HCT116 (cell line): ENCODE measurements at regions not wholly inside any gene's neighbourhood (a gene's known extent, or its start where the extent isn't known, plus 50 kb on each side); places are given as distances from the start of the nearest gene placed in this dataset.

ENCODE experiments used
- ATAC-seq: fragments of 200-7000 bp; cut with Tn5 transposase; 2 replicates; pipeline ENCODE4 v1.9.1; 2020; ENCODE audit warnings: mild to moderate bottlenecking, moderate library complexity
- BruUV-seq: library from RNA; stranded (reverse); fragments of 400-500 nt; replicated peaks from 2 replicates; lab custom pipeline; 2021; lab: Mats Ljungman, UMichigan
- CTCF ChIA-PET: fragments of 300-600 bp; sonication (Branson Sonifier 250); formaldehyde crosslinking; loops from one replicate; lab custom pipeline; 2021; ENCODE audit warnings: antibody characterized with exemption; lab: Charles Lee
- POLR2A ChIA-PET: fragments of 300-600, 350-600 bp; sonication (Branson Sonifier 250); formaldehyde crosslinking; loops from one replicate; lab custom pipeline; 2021; ENCODE audit warnings: antibody characterized with exemption; lab: Charles Lee
- RAD21 ChIA-PET, 2 experiments: fragments of 300-600 bp; sonication (Branson Sonifier 250); formaldehyde crosslinking; loops; one replicate each; lab custom pipeline; 2023; ENCODE audit warnings: low total read pairs in 2 of 2; ENCODE audit not compliant: uncharacterized antibody in 2 of 2, unreplicated experiment in 2 of 2, low non-redundant PET in 1 of 2; lab: Charles Lee
- DNase-seq: peaks from one replicate; pipeline ENCODE4 v3.0.0-alpha.2; 2010; ENCODE audit warnings: low read depth, low spot score
- H2AFZ ChIP-seq: fragments of 200-600 bp; shearing (Covaris generic), sonication (generic); 2 replicates; pipeline ENCODE4 v1.6.1; 2017; ENCODE audit warnings: low read depth, mixed run types, mixed read lengths, antibody characterized with exemption, low read length; ENCODE audit not compliant: poor library complexity, severe bottlenecking
- H3K27ac ChIP-seq: 2 replicates; pipeline ENCODE4 v1.5.1; 2012; ENCODE audit warnings: low read depth, low read length
- H3K27me3 ChIP-seq: fragments of 200-600 bp; sonication (generic); 2 replicates; pipeline ENCODE4 v1.6.1; 2016; ENCODE audit warnings: mixed run types, low read length, mixed read lengths; ENCODE audit not compliant: insufficient read depth
- H3K36me3 ChIP-seq, 2 experiments: fragments of 200-500 bp in 1 of 2; fragments of 200-600 bp in 1 of 2; sonication (Bioruptor generic) in 1 of 2; sonication (generic) in 1 of 2; 2 replicates each; pipeline versions ENCODE4 v1.5.1 to v1.6.1; 2014 to 2016; ENCODE audit warnings: low read length in 2 of 2, inconsistent platforms in 1 of 2, mixed read lengths in 1 of 2, mixed run types in 1 of 2; ENCODE audit not compliant: insufficient read depth in 2 of 2, control insufficient read depth in 1 of 2
- H3K4me1 ChIP-seq, 2 experiments: fragments of 200-600 bp in 1 of 2; sonication (generic) in 1 of 2; 2 replicates each; pipeline versions ENCODE4 v1.5.1 to v1.6.1; 2012 to 2017; ENCODE audit warnings: low read length in 2 of 2, inconsistent platforms in 1 of 2, mild to moderate bottlenecking in 1 of 2, mixed read lengths in 1 of 2, mixed run types in 1 of 2, moderate library complexity in 1 of 2; ENCODE audit not compliant: insufficient read depth in 2 of 2, control insufficient read depth in 1 of 2
- H3K4me2 ChIP-seq: fragments of 200-600 bp; sonication (generic); 2 replicates; pipeline ENCODE4 v1.6.1; 2017; ENCODE audit warnings: mixed run types, low read length, mixed read lengths
- H3K4me3 ChIP-seq, 2 experiments: fragments of 200-600 bp in 1 of 2; sonication (generic) in 1 of 2; replicated peaks in 1 of 2; 2 replicates each; pipeline ENCODE4 v1.5.1; 2011 to 2016; ENCODE audit warnings: low read length in 2 of 2, control low read depth in 1 of 2, low read depth in 1 of 2, mild to moderate bottlenecking in 1 of 2, mixed read lengths in 1 of 2, mixed run types in 1 of 2
- H3K79me2 ChIP-seq: fragments of 200-600 bp; sonication (generic); 2 replicates; pipeline ENCODE4 v1.6.1; 2017; ENCODE audit warnings: mild to moderate bottlenecking, mixed run types, low read length, moderate library complexity, mixed read lengths; ENCODE audit not compliant: insufficient read depth
- H3K9ac ChIP-seq: fragments of 200-600 bp; sonication (generic); 2 replicates; pipeline ENCODE4 v1.6.1; 2016; ENCODE audit warnings: low read length, mixed read lengths
- H3K9me2 ChIP-seq: fragments of 200-600 bp; sonication (generic), shearing (Covaris generic); 2 replicates; pipeline ENCODE4 v1.6.1; 2017; ENCODE audit warnings: mixed run types, mild to moderate bottlenecking, moderate library complexity; ENCODE audit not compliant: insufficient read depth
- H3K9me3 ChIP-seq, 2 experiments: fragments of 200-500 bp in 1 of 2; fragments of 200-600 bp in 1 of 2; sonication (Bioruptor generic) in 1 of 2; sonication (generic) in 1 of 2; 2 replicates each; pipeline ENCODE4 v1.6.1; 2014 to 2017; ENCODE audit warnings: low read length in 2 of 2, mixed read lengths in 2 of 2, inconsistent platforms in 1 of 2, low read depth in 1 of 2, mild to moderate bottlenecking in 1 of 2, mixed run types in 1 of 2, moderate library complexity in 1 of 2; ENCODE audit not compliant: control insufficient read depth in 1 of 2, insufficient read depth in 1 of 2
- H4K20me1 ChIP-seq: fragments of 200-600 bp; sonication (generic), shearing (Covaris generic); 2 replicates; pipeline ENCODE4 v1.6.1; 2017; ENCODE audit warnings: mixed run types, mild to moderate bottlenecking, moderate library complexity; ENCODE audit not compliant: insufficient read depth
- ATF3 ChIP-seq: IDR thresholded peaks from 2 replicates; pipeline ENCODE4 v1.6.1; 2012
- CEBPB ChIP-seq: IDR thresholded peaks from 2 replicates; pipeline ENCODE4 v1.6.1; 2012; ENCODE audit warnings: low read depth
- CTCF ChIP-seq, 3 experiments: fragments of 200-600 bp in 1 of 3; sonication (generic) in 1 of 3; IDR thresholded peaks in 2 of 3; conservative IDR thresholded peaks in 1 of 3; 2 replicates each; pipeline ENCODE4 v1.5.1; 2012 to 2017; ENCODE audit warnings: low read depth in 2 of 3, low read length in 2 of 3, antibody characterized with exemption in 1 of 3, borderline replicate concordance in 1 of 3, control low read depth in 1 of 3, mild to moderate bottlenecking in 1 of 3, mixed read lengths in 1 of 3, mixed run types in 1 of 3, moderate library complexity in 1 of 3; ENCODE audit not compliant: insufficient read depth in 1 of 3
- EGR1 ChIP-seq: IDR thresholded peaks from 2 replicates; pipeline ENCODE4 v1.6.1; 2012; ENCODE audit warnings: low read depth
- ELF1 ChIP-seq: IDR thresholded peaks from 2 replicates; pipeline ENCODE4 v1.6.1; 2012; ENCODE audit warnings: low read depth, borderline replicate concordance
- EZH2phosphoT487 ChIP-seq: fragments of 200-600 bp; IDR thresholded peaks from 2 replicates; pipeline ENCODE4 v1.6.1; 2018; ENCODE audit warnings: antibody characterized with exemption, borderline replicate concordance
- FOSL1 ChIP-seq: IDR thresholded peaks from 2 replicates; pipeline ENCODE4 v1.6.1; 2012; ENCODE audit warnings: low read depth
- JUND ChIP-seq: IDR thresholded peaks from 2 replicates; pipeline ENCODE4 v1.6.1; 2012
- MAX ChIP-seq: IDR thresholded peaks from 2 replicates; pipeline ENCODE4 v1.6.1; 2012
- POLR2A ChIP-seq: IDR thresholded peaks from 2 replicates; pipeline ENCODE4 v1.7.0; 2011; ENCODE audit warnings: borderline replicate concordance; ENCODE audit not compliant: insufficient read depth, insufficient read length; ENCODE audit errors: extremely low read depth
- POLR2AphosphoS5 ChIP-seq: IDR thresholded peaks from 2 replicates; pipeline ENCODE4 v1.6.1; 2011; ENCODE audit warnings: mild to moderate bottlenecking, low read depth, low read length, moderate library complexity
- RAD21 ChIP-seq: IDR thresholded peaks from 2 replicates; pipeline ENCODE4 v1.6.1; 2012; ENCODE audit warnings: low read depth, mild to moderate bottlenecking
- REST ChIP-seq: IDR thresholded peaks from 2 replicates; pipeline ENCODE4 v1.6.1; 2012; ENCODE audit warnings: low read depth
- SIN3A ChIP-seq: IDR thresholded peaks from 2 replicates; pipeline ENCODE4 v1.6.1; 2012; ENCODE audit warnings: low read depth
- SP1 ChIP-seq: IDR thresholded peaks from 2 replicates; pipeline ENCODE4 v1.6.1; 2012; ENCODE audit warnings: low read depth
- SRF ChIP-seq: IDR thresholded peaks from 2 replicates; pipeline ENCODE4 v1.6.1; 2012; ENCODE audit warnings: low read depth
- TCF7L2 ChIP-seq: IDR thresholded peaks from 2 replicates; pipeline ENCODE4 v1.7.0; 2011; ENCODE audit warnings: borderline replicate concordance, inconsistent platforms; ENCODE audit not compliant: insufficient read depth, insufficient read length; ENCODE audit errors: extremely low read depth
- ZBTB33 ChIP-seq: IDR thresholded peaks from 2 replicates; pipeline ENCODE4 v1.6.1; 2011; ENCODE audit warnings: mild to moderate bottlenecking, low read length, moderate library complexity; ENCODE audit not compliant: insufficient replicate concordance; ENCODE audit errors: extremely low read depth
- ZFX ChIP-seq: fragments of 450-650 bp; IDR thresholded peaks from 2 replicates; pipeline ENCODE4 v1.6.1; 2017
- ZNF274 ChIP-seq: fragments of 200-500 bp; sonication (Bioruptor generic); IDR thresholded peaks from 2 replicates; pipeline ENCODE4 v1.6.1; 2014; ENCODE audit warnings: mild to moderate bottlenecking, low read depth, low read length, inconsistent platforms
- intact Hi-C: fragments of 100-400 bp; cut with micrococcal nuclease; formaldehyde crosslinking; loops from 2 replicates; pipeline ENCODE4 v1.10.0; 2022

GRCh38 chr1:110781525-110781924, 91.4 kb upstream of the CD53 start:
- no peaks in the 10 kb centered on the region for H3K9me3 ChIP-seq
- RAD21 ChIA-PET, result interaction anchor here in 1 of 2 experiments (1.5 kb wide), 1 partner anchor 161 kb away, joined by 3 read pairs; no protein-coding TSS in a partner anchor
- no peak for DNase-seq
- TF ChIP-seq TCF7L2 (no peak), RAD21 (no peak), EZH2phosphoT487 (no peak), CEBPB (no peak), JUND (no peak), ZFX (no peak), SRF (no peak), POLR2AphosphoS5 (no peak), ATF3 (no peak), POLR2A (no peak), ZBTB33 (no peak), ZNF274 (no peak), MAX (no peak), SP1 (no peak), REST (no peak), FOSL1 (no peak), ELF1 (no peak), SIN3A (no peak), EGR1 (no peak), CTCF (IDR thresholded peaks at IDR 0.05 in 2 of 3, conservative IDR thresholded peaks at IDR 0.05 in 1 of 3; ENCODE audit: borderline replicate concordance in 1 of 3, insufficient read depth in 1 of 3, low read depth in 2 of 3, low read length in 2 of 3) (no peak)
- TF ChIP-seq, all 23 proteins: peak for 0
- peaks cover 0 to 4% of the 10 kb centered on the region in 2 experiments; a peak in 1 of 4 replicates for H3K4me1 ChIP-seq
- no peak overlapping the region for H3K27ac ChIP-seq
- no peaks in the 10 kb centered on the region for H3K9me2 ChIP-seq
- intact Hi-C loops, result loop anchor here (1.0 to 2.0 kb wide), 2 partner anchors 49 to 257 kb away; no protein-coding TSS in a partner anchor
- H4K20me1 ChIP-seq, result no peaks in the 10 kb centered on the region
- no peak overlapping the region for H3K9ac ChIP-seq
- H3K27me3 ChIP-seq, result peaks cover 41% of the 10 kb centered on the region
- ChIA-PET POLR2A (no interaction called here), CTCF (interaction anchor here (0.6 to 6.7 kb wide), 19 partner anchors 9 to 286 kb away, joined by 3 to 52 read pairs (median 5); no protein-coding TSS in a partner anchor)
- H3K79me2 ChIP-seq, result no peaks in the 10 kb centered on the region
- no peak overlapping the region for H3K4me2 ChIP-seq
- no peaks in the 10 kb centered on the region for H3K36me3 ChIP-seq
- no TSS peak for BruUV-seq
- no peak for ATAC-seq
- H2AFZ ChIP-seq, result no peak overlapping the region
- H3K4me3 ChIP-seq, result no peak overlapping the region
